ENCODE measurements at regions not wholly inside any gene's neighbourhood (a gene's known extent, or its start where the extent isn't known, plus 50 kb on each side); places are given as distances from the start of the nearest gene placed in this dataset.

GRCh38 chr10:53033396-53033795, 260.8 kb upstream of the MBL2 start:
- TF ChIP-seq POLR2AphosphoS5 (IDR thresholded peaks at IDR 0.05; ENCODE audit: borderline replicate concordance, low read depth, low read length) (no peak), EZH2 (IDR thresholded peaks at IDR 0.05) (no peak)

All from SK-N-MC (cell line).